ENCODE measurements at regions not wholly inside any gene's neighbourhood (a gene's known extent, or its start where the extent isn't known, plus 50 kb on each side); places are given as distances from the start of the nearest gene placed in this dataset.

- TF ChIP-seq SKIL (CRISPR knock-in tag; IDR thresholded peaks at IDR 0.05; ENCODE audit: borderline replicate concordance) (no peak), MAX (IDR thresholded peaks at IDR 0.05) (no peak), XBP1 (CRISPR knock-in tag; IDR thresholded peaks at IDR 0.05) (no peak), SMAD3 (CRISPR knock-in tag; IDR thresholded peaks at IDR 0.05) (no peak)
Observed at GRCh38 chr4:187799735-187800134, 195.8 kb upstream of the ZFP42 start (continued).

- H3K27me3 ChIP-seq (ENCODE audit: control insufficient read depth in 1 of 2, insufficient read depth in 2 of 2, low read length in 2 of 2), result no peaks in the 10 kb centered on the region
- intact Hi-C loops (cut with micrococcal nuclease; ENCODE audit: unreplicated experiment), result no loop called here
- no peaks in the 10 kb centered on the region for H3K79me2 ChIP-seq (ENCODE audit: insufficient read depth, low read length)
- FAIRE-seq, result no peak
- TF ChIP-seq GMEB2 (CRISPR knock-in tag; IDR thresholded peaks at IDR 0.05; ENCODE audit: low read depth), result no peak
- no peak for TF ChIP-seq CHD2 (IDR thresholded peaks at IDR 0.05; ENCODE audit: low read depth, low read length)
- no peak for TF ChIP-seq ZHX2 (IDR thresholded peaks at IDR 0.05; ENCODE audit: low read depth)
- no peak for TF ChIP-seq ZHX2 (CRISPR knock-in tag; IDR thresholded peaks at IDR 0.05; ENCODE audit: borderline replicate concordance)
- CTCF ChIA-PET (ENCODE audit: low intra/inter-chr PET ratio, low total read pairs), result no interaction called here
- no peak overlapping the region for H3K27ac ChIP-seq (ENCODE audit: extremely low read length, insufficient read depth, low read length)
- no peak for DNase-seq (ENCODE audit: low spot score)
- ATAC-seq, result no peak
- H3K4me3 ChIP-seq (replicated peaks in 1 of 3; ENCODE audit: insufficient read depth in 1 of 3, low read depth in 2 of 3, low read length in 3 of 3), result no peak overlapping the region
- H3K4me1 ChIP-seq (ENCODE audit: insufficient read depth, low read length), result no peaks in the 10 kb centered on the region
- no peaks in the 10 kb centered on the region for H4K20me1 ChIP-seq (ENCODE audit: insufficient read depth, low read length)
- no peak overlapping the region for H2AFZ ChIP-seq (ENCODE audit: low read length)
- no peak overlapping the region for H3K9ac ChIP-seq (ENCODE audit: insufficient read depth, low read depth, low read length)
- WGBS (ENCODE audit: low lambda C conversion rate), result 30% methylated on average over 9 of the region's 9 CpGs
- no TSS peak for BruUV-seq (replicated peaks)
- in situ Hi-C loops (cut with HindIII; ENCODE audit: extremely low pct_ligation_motif_present, low pct_unique_long_range_greater_than_20kb), result no loop called here
- no peaks in the 10 kb centered on the region for H3K36me3 ChIP-seq (replicated peaks in 1 of 2; ENCODE audit: control insufficient read depth in 1 of 2, insufficient read depth in 2 of 2, low read length in 2 of 2)
- no peak overlapping the region for H3K4me2 ChIP-seq (ENCODE audit: low read depth, low read length)
- H3K9me3 ChIP-seq (ENCODE audit: low read length), result no peaks in the 10 kb centered on the region
- POLR2A ChIA-PET, result no interaction called here
Observed at GRCh38 chr4:187811591-187811990, 184.0 kb upstream of the ZFP42 start.
